OCI-LY7 (cell line): ENCODE measurements at regions not wholly inside any gene's neighbourhood (a gene's known extent, or its start where the extent isn't known, plus 50 kb on each side); places are given as distances from the start of the nearest gene placed in this dataset.

ENCODE experiments used
- EZH2phosphoT487 ChIP-seq: fragments of 200-600 bp; sonication (generic); IDR thresholded peaks from 2 replicates; pipeline ENCODE4 v1.6.1; 2018; ENCODE audit warnings: low read depth, borderline replicate concordance, mild to moderate bottlenecking, mixed run types, antibody characterized with exemption, low read length, moderate library complexity, mixed read lengths
- TF ChIP-seq, protein P1 (sequence below): fragments of 200-600 bp; sonication (generic); conservative IDR thresholded peaks from 2 replicates; pipeline ENCODE4 v1.5.1; 2014; ENCODE audit warnings: mild to moderate bottlenecking, antibody characterized with exemption, low read length, moderate library complexity, mixed read lengths

DNA sequence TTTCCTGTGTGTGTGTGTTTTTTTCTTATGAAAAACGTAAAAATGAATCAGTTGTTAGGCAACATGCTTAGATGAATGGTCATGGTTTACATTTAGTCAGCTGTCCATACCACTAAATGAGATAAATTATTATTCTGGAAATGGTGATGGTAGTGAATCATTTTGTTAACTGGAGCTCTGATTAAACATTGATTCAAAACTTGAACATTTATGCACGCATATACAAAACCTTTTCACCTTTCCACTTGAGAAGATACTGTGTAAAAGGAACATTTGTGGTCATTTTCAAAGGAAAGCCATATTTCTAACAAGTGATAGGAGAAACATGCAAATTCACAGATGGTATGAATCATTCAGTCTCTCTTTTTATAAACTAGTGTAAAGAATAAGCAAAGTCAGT lies 162.0 kb downstream of the SLC25A46 start:
- TF ChIP-seq, protein P1, sequence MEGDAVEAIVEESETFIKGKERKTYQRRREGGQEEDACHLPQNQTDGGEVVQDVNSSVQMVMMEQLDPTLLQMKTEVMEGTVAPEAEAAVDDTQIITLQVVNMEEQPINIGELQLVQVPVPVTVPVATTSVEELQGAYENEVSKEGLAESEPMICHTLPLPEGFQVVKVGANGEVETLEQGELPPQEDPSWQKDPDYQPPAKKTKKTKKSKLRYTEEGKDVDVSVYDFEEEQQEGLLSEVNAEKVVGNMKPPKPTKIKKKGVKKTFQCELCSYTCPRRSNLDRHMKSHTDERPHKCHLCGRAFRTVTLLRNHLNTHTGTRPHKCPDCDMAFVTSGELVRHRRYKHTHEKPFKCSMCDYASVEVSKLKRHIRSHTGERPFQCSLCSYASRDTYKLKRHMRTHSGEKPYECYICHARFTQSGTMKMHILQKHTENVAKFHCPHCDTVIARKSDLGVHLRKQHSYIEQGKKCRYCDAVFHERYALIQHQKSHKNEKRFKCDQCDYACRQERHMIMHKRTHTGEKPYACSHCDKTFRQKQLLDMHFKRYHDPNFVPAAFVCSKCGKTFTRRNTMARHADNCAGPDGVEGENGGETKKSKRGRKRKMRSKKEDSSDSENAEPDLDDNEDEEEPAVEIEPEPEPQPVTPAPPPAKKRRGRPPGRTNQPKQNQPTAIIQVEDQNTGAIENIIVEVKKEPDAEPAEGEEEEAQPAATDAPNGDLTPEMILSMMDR = no peak
- no peak for TF ChIP-seq EZH2phosphoT487
